Osteoblast (primary cell): ENCODE measurements at regions not wholly inside any gene's neighbourhood (a gene's known extent, or its start where the extent isn't known, plus 50 kb on each side); places are given as distances from the start of the nearest gene placed in this dataset.
A peak's percentile ranks its signal among the peaks of the same experiment; 100 is the strongest.

Experiments
- DNase-seq: peaks from one replicate; pipeline ENCODE4 v3.0.0; 2011; ENCODE audit warnings: low spot score, mixed read lengths; ENCODE audit not compliant: insufficient read length; ENCODE audit errors: missing footprints
- H2AFZ ChIP-seq: 2 replicates; pipeline ENCODE4 v1.6.0; 2011; ENCODE audit warnings: mild to moderate bottlenecking, low read length
- H3K27ac ChIP-seq: 2 replicates; pipeline ENCODE4 v1.5.1; 2011; ENCODE audit warnings: mild to moderate bottlenecking, low read depth, low read length, moderate library complexity
- H3K27me3 ChIP-seq: 2 replicates; pipeline ENCODE4 v1.6.0; 2012; ENCODE audit warnings: mild to moderate bottlenecking, control low read depth, inconsistent platforms, low read length, moderate library complexity; ENCODE audit not compliant: insufficient read depth
- H3K36me3 ChIP-seq: 2 replicates; pipeline ENCODE4 v1.5.1; 2011; ENCODE audit warnings: mild to moderate bottlenecking, low read length, control low read depth, moderate library complexity; ENCODE audit not compliant: insufficient read depth
- H3K4me1 ChIP-seq: 2 replicates; pipeline ENCODE4 v1.5.1; 2011; ENCODE audit warnings: mild to moderate bottlenecking, low read length, control low read depth, moderate library complexity; ENCODE audit not compliant: insufficient read depth
- H3K4me2 ChIP-seq: 2 replicates; pipeline ENCODE4 v1.6.0; 2011; ENCODE audit warnings: mild to moderate bottlenecking, low read length; ENCODE audit not compliant: insufficient read depth
- H3K4me3 ChIP-seq: fragments of 200-600 bp; sonication (generic); 3 replicates; pipeline ENCODE4 v1.5.1; 2012; ENCODE audit warnings: mild to moderate bottlenecking, low read length, inconsistent platforms; ENCODE audit not compliant: insufficient read depth
- H3K79me2 ChIP-seq: 2 replicates; pipeline ENCODE4 v1.6.0; 2012; ENCODE audit warnings: mild to moderate bottlenecking, low read length, control low read depth, inconsistent platforms; ENCODE audit not compliant: insufficient read depth
- H3K9me3 ChIP-seq: 2 replicates; pipeline ENCODE4 v1.5.1; 2011; ENCODE audit warnings: low read depth, low read length, control low read depth
- H4K20me1 ChIP-seq: 2 replicates; pipeline ENCODE4 v1.6.0; 2012; ENCODE audit warnings: mild to moderate bottlenecking, low read length, control low read depth; ENCODE audit not compliant: insufficient read depth
- CTCF ChIP-seq: IDR thresholded peaks from 2 replicates; pipeline ENCODE4 v1.5.1; 2011; ENCODE audit warnings: mild to moderate bottlenecking, low read depth, low read length, moderate library complexity; ENCODE audit errors: extremely low read depth

DNA sequence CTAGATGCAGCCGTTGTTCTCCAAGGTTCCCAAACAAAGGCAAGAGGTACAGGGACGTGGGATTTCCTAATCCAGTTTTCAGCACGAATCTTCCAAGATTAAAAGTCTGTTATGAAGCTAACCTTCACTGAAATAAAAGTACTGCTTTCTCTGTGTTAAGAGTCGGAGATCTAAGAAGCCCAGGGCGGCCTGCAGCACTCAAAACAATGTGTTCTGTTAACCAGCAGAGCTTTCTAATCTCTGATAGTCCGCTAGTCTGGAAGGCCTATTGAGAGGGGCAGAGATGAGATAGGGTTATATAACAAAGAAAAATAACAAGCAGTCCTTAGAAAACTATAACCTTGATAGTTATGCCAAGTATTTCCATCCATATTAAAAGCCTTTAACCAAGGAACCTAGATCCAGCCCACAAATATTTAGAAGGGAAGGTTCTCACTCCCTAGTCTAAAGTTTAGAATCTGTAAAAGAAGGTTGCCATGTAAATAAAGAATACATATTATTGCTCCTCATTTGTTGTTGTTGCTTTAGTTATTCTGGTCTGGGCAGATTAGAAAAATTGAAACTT lies 106.3 kb upstream of the SVIL start:
- Histone ChIP-seq H3K4me3 (no peak overlapping the region), H3K9me3 (no peaks in the 10 kb centered on the region), H4K20me1 (no peaks in the 10 kb centered on the region), H3K4me1 (peaks cover 6% of the 10 kb centered on the region), H3K36me3 (no peaks in the 10 kb centered on the region), H3K79me2 (no peaks in the 10 kb centered on the region), H3K27me3 (no peaks in the 10 kb centered on the region), H3K27ac (no peak overlapping the region), H2AFZ (no peak overlapping the region), H3K4me2 (no peak overlapping the region)
- DNase-seq: no peak
- no peak for TF ChIP-seq CTCF

DNA sequence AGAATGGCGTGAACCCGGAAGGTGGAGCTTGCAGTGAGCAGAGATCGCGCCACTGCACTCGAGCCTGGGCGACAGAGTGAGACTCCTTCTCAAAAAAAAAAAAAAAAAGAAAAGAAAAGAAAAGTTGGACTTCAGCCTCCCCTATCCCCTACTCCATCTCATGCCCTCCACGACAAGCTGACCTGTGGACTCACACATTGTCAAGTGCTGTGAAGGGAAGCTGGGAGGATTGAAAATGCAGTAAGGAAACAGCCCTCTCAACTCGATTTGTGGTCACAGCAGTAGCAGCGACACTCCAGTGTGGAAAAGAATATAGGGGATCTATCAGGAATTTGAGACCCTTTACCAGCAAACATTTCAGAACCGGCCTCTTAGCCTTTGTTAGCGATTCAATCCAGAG lies 103.6 kb upstream of the SVIL start:
- Histone ChIP-seq H3K4me1 (peaks cover 6% of the 10 kb centered on the region), H3K27ac (no peak overlapping the region), H2AFZ (no peak overlapping the region), H4K20me1 (no peaks in the 10 kb centered on the region), H3K9me3 (no peaks in the 10 kb centered on the region), H3K4me2 (no peak overlapping the region), H3K4me3 (no peak overlapping the region), H3K36me3 (no peaks in the 10 kb centered on the region), H3K79me2 (peaks cover 17% of the 10 kb centered on the region), H3K27me3 (no peaks in the 10 kb centered on the region)
- TF ChIP-seq CTCF: no peak
- DNase-seq: no peak

- peak overlapping the region; percentile 85 for H3K4me3 ChIP-seq
- no peaks in the 10 kb centered on the region for H3K27me3 ChIP-seq
- no peaks in the 10 kb centered on the region for H4K20me1 ChIP-seq
- H3K9me3 ChIP-seq: no peaks in the 10 kb centered on the region
- H3K36me3 ChIP-seq: no peaks in the 10 kb centered on the region
- peaks cover 27% of the 10 kb centered on the region for H3K79me2 ChIP-seq
- peaks cover 6% of the 10 kb centered on the region for H3K4me1 ChIP-seq
- DNase-seq: no peak
- peak overlapping the region; percentile 95 for H3K4me2 ChIP-seq
- peak overlapping the region; percentile 52 for H2AFZ ChIP-seq
- no peak for TF ChIP-seq CTCF
- H3K27ac ChIP-seq: no peak overlapping the region
Measured at GRCh38 chr10:29737074-29737593, 102.4 kb upstream of the SVIL start.

GRCh38 chr10:29736366-29737073 lies 101.7 kb upstream of the SVIL start:
- Histone ChIP-seq H3K9me3 (no peaks in the 10 kb centered on the region), H3K27ac (peak overlapping the region; percentile 50), H4K20me1 (peaks cover 4% of the 10 kb centered on the region), H3K27me3 (no peaks in the 10 kb centered on the region), H3K4me2 (peak overlapping the region; percentile 95), H3K4me1 (peaks cover 6% of the 10 kb centered on the region), H3K36me3 (no peaks in the 10 kb centered on the region), H3K4me3 (peak overlapping the region; percentile 85), H2AFZ (peak overlapping the region; percentile 79), H3K79me2 (peaks cover 33% of the 10 kb centered on the region)
- DNase-seq: peak; percentile 99
- TF ChIP-seq CTCF: no peak
